Fibroblast of the conjunctiva (primary cell): ENCODE measurements at regions not wholly inside any gene's neighbourhood (a gene's known extent, or its start where the extent isn't known, plus 50 kb on each side); places are given as distances from the start of the nearest gene placed in this dataset.
"Not testable (repeated sequence)": the region's sequence is repeated elsewhere in the genome, so short reads cannot be mapped to it uniquely, and the experiment has no call there.

Experiments used
- DNase-seq: peaks from one replicate; pipeline ENCODE4 v3.0.0-alpha.2; 2010; ENCODE audit warnings: low read depth

DNA sequence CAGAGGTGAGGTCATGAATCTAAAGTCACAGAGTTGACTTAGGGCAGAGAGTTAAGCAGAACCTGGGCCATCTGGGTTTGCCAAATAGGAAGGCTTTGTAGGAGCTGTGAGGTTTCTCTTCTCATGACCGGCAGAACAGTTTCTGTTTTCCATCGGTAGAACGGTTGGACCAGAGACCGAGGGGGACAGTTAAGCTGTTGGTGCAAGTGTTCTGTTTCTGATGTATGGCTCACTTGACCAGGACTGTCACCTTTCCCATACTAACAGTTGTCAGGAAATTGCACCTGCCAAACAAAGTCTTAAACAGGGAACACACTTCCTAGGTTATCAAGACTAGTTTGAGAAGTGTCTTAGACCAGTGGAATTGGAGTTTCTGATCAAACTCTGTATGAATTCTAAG, 158.3 kb downstream of the PDCD6IP start:
- no peak for DNase-seq

GRCh38 chr3:33957176-33957575, 158.7 kb downstream of the PDCD6IP start:
- DNase-seq, result no peak

DNA sequence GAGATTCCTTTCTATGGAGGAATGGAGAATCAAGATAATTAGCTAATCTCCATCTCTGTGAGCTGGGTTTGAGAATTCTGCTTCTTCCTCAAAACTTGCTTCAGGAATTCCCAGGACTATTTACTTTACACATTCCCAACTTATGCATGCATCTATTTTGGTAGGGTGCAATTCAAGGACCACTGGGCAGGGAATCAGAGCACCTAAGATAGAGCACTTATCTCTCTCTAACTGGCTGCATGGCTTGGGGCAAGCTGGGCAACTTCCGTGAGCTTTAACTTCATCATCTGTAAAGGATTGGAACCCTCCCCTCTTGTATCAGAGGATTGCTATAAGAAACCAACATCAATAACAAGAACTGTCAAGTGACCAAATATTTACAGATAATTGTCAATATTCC, 160.2 kb downstream of the PDCD6IP start:
- no peak for DNase-seq

GRCh38 chr3:33962396-33962795, 164.0 kb downstream of the PDCD6IP start:
- no peak for DNase-seq

- not testable (repeated sequence) for DNase-seq
Measured at GRCh38 chr3:33970180-33970579, 171.8 kb downstream of the PDCD6IP start.

DNA sequence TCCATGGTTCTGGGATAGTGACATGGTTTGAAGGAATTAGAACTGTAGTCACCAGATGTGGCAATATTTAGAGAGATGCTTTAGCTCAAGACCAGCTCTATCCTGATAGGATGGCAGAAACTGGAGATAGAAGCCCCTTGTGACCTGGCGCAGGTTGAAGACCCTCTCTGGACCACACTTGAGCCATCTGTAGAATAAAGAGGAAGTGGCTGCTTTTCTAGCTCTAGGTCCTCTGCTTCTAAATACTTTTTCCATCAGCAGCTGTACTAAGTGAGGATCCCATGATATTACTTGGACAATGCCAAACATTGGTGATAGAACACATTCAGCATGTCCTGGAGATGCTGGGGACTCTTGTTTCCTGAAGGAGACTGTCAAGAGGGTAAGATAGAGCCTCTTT, 172.6 kb downstream of the PDCD6IP start:
- DNase-seq, result no peak

- no peak for DNase-seq
Measured at GRCh38 chr3:33975463-33975862, 177.0 kb downstream of the PDCD6IP start.

DNA sequence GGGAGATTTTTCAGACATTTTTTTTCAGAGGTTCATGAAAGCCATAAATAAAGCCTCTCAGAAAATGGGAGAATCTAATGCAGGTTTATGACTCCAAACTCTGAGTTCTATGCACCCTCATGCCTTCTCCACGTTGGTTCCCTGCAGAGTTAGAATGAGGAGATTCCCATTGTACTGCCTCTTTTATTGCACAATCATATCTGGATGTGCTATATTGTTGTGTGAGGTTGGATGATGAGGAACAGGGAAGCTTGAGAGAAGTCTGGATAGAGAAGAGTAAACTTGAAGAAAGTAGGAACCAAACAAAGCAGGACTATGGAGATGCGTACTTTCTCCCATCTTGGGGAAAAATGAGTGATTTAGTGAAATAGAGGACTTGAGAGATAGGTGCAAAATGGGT, 178.8 kb downstream of the PDCD6IP start:
- DNase-seq, result no peak

- DNase-seq, result peak; percentile 58
Measured at GRCh38 chr3:33980252-33980651, 181.8 kb downstream of the PDCD6IP start.

GRCh38 chr3:33982269-33982798, 183.9 kb downstream of the PDCD6IP start:
- DNase-seq, result no peak

DNA sequence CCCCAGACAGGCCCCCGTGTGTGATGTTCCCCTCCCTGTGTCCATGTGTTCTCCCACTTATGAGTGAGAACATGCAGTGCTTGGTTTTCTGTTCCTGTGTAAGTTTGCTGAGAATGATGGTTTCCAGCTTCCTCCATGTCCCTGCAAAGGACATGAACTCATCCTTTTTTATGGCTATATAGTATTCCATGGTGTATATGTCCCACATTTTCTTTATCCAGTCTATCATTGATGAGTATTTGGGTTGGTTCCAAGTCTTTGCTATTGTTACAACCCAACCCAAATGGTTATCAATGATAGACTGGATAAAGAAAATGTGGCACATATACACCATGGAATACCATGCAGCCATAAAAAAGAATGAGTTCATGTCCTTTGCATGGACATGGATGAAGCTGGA, 184.5 kb downstream of the PDCD6IP start:
- DNase-seq, result not testable (repeated sequence)

- DNase-seq, result no peak
Measured at GRCh38 chr3:33989229-33989628, 190.8 kb downstream of the PDCD6IP start.

- no peak for DNase-seq
Measured at GRCh38 chr3:33991673-33992072, 193.2 kb downstream of the PDCD6IP start.

GRCh38 chr3:33993631-33994030, 195.2 kb downstream of the PDCD6IP start:
- DNase-seq, result no peak

- no peak for DNase-seq
Measured at GRCh38 chr3:33994568-33994967, 196.1 kb downstream of the PDCD6IP start.

- no peak for DNase-seq
Measured at GRCh38 chr3:34000301-34000700, 201.9 kb downstream of the PDCD6IP start.

DNA sequence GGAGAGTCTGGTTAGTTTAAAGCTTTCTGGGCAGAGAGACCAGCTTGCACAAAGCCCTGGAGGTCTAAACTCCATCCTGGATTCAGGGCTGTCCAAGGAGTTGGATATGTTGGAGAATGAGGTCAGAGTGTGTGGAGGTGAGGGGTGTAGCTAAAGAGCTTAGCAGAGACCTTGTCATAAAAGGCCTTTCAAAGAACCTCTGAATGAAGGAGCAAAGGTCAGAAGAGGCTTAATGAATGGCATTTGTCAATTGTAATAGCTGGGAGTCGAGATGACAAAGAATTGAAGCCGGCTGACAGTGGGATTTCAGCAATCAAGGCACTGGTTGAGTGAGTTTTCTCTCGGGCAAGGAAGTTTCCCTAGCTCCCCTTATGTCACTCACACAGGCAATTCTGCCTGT, 202.6 kb downstream of the PDCD6IP start:
- DNase-seq, result no peak

DNA sequence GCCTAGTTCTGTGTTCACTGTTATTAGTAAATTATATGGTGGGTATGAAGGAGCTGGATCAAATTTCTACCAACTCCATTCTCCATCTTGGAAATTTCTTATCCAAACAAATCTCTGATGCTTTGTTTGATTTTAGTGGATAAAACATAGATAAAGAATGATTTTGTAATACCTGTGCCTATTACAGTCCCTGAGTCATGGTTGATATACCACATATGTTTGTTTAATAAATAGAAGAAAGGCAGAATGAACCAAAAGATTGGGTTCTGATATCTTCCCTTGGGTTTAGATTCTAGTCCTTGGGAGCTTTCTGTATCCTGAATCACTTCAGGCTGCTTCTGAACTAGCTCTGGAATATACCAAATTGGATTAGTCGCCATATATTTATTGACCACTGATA, 203.6 kb downstream of the PDCD6IP start:
- DNase-seq, result no peak

DNA sequence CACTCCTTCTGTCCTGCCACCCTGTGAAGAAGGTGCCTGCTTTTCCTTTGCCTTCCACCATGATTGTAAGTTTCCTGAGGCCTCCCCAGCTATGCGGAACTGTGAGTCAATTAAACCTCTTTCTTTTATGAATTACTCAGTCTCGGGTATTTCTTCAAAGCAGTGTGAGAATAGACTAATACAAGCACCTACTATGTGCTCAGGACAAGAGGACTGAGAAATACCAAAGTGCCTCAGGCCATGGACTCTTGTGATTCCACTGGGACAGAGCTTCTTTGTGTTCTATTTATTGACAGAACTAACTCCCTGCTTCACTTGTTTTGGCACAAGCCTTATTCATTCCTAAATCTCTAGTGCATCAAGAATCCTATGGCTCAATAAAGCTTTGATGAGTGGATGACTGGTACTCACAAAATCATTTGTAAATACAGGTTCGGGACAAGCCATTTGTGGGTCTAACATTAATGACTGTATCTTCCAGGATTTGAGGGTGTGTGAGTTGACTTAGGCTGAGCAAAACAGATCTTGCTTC, 204.2 kb downstream of the PDCD6IP start:
- no peak for DNase-seq

DNA sequence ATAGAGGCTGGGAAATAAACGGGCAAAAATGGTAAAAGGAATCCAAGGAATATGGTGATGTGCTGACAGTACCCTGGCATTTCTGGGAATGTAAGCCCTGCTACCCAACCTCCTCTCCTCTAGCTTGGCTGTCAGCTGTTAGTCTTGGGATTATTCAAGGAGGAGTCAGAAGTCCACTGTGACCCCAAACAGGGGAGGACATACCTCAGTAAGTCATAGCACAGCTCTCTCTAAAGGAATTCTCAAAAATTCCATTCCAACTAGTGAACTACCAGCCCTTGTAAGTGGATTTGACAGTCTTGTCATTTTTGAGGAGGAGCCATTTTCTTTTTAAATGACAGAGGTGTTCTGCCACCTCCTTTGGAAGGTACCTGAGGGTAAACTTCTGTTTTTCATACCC, 207.5 kb downstream of the PDCD6IP start:
- DNase-seq, result no peak

GRCh38 chr3:34008191-34008590, 209.8 kb downstream of the PDCD6IP start:
- no peak for DNase-seq

GRCh38 chr3:34008836-34009809, 210.7 kb downstream of the PDCD6IP start:
- no peak for DNase-seq
